ENCODE measurements at regions not wholly inside any gene's neighbourhood (a gene's known extent, or its start where the extent isn't known, plus 50 kb on each side); places are given as distances from the start of the nearest gene placed in this dataset.

DNA sequence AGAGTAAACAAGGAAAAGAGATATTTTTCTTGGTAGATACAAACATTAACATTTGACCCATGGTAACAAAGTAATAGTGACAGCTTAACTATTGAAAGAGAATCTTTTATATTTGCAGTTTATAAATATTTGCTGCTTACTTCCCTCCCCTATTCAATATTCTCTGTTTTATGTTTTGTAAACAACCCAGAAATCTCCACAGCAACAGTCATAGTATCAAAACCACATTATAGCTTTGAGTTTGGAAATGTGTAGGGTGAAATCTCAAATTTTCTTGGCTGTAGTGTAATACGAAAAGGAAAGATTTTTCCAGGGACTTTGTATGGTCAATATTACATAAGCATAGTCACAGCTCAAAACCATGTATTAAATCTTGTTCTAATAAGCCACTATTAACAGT, 511.2 kb downstream of the METTL4 start:
- TF ChIP-seq, protein P1, sequence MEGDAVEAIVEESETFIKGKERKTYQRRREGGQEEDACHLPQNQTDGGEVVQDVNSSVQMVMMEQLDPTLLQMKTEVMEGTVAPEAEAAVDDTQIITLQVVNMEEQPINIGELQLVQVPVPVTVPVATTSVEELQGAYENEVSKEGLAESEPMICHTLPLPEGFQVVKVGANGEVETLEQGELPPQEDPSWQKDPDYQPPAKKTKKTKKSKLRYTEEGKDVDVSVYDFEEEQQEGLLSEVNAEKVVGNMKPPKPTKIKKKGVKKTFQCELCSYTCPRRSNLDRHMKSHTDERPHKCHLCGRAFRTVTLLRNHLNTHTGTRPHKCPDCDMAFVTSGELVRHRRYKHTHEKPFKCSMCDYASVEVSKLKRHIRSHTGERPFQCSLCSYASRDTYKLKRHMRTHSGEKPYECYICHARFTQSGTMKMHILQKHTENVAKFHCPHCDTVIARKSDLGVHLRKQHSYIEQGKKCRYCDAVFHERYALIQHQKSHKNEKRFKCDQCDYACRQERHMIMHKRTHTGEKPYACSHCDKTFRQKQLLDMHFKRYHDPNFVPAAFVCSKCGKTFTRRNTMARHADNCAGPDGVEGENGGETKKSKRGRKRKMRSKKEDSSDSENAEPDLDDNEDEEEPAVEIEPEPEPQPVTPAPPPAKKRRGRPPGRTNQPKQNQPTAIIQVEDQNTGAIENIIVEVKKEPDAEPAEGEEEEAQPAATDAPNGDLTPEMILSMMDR (IDR thresholded peaks at IDR 0.05; ENCODE audit: low read depth, low read length) = no peak
- H3K4me3 ChIP-seq (ENCODE audit: low read depth, low read length) = no peak overlapping the region

DNA sequence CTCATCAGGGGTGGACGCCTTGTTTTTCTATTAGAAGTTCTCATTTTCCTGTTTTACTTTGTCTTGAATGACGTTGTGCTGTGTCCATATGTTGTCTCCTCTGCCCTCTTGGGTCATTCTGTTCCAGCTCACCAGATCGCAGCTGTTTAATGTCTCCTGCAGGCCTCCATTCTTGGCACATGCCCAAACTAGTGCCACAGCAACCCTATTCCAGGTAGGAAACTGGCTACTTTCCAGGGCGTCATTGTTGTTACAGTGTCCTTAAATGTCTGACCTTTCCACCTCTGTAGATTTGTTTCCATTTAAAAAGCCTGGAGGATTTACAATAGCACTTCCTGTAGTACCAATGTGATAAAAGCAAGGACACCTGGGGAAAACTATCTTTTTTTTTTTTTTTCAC, 500.7 kb downstream of the METTL4 start:
- TF ChIP-seq, protein P1 (IDR thresholded peaks at IDR 0.05; ENCODE audit: low read depth, low read length) = no peak
- H3K4me3 ChIP-seq (ENCODE audit: low read depth, low read length) = no peak overlapping the region

DNA sequence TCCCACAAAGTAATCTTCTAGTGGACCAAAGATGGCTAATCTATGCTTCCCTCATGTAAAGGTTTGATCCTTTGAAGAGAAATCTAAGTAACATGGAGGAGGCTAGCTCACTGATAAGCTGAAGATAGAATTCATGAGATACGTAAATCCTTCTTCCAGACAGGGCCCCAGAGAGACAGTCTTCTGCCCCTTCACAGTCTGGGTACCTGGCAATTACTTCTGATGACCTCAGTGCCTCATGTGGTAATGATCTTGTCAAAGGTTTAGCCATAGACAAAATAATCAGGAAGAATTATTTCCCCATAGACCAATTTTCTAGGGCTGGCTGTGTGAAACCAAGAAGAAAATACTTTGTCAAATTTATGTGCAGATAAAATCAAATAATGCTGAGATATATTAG, 495.8 kb downstream of the METTL4 start:
- no peak overlapping the region for H3K4me3 ChIP-seq (ENCODE audit: low read depth, low read length)
- TF ChIP-seq, protein P1 (IDR thresholded peaks at IDR 0.05; ENCODE audit: low read depth, low read length) = no peak

DNA sequence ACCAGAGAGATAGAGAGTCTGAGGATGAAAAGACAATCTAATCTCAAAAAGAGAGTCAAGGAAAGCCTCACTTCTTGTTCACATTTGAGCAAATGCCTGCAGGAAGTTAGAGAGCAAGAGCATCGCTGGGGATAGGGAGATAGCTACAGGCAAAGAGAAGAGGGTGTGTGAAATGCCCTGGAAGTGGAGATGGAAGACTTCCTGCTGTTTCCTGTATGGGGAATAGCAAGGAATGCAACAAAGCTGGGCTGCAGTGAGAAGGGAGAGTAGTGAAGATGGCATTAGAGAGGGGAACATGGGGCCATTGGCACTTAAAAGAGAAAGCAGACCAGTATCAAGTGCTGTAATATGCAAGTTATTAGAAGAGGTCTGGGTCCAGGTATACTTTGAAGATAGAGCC, 488.6 kb downstream of the METTL4 start:
- TF ChIP-seq, protein P1 (IDR thresholded peaks at IDR 0.05; ENCODE audit: low read depth, low read length) = no peak
- H3K4me3 ChIP-seq (ENCODE audit: low read depth, low read length) = no peak overlapping the region

DNA sequence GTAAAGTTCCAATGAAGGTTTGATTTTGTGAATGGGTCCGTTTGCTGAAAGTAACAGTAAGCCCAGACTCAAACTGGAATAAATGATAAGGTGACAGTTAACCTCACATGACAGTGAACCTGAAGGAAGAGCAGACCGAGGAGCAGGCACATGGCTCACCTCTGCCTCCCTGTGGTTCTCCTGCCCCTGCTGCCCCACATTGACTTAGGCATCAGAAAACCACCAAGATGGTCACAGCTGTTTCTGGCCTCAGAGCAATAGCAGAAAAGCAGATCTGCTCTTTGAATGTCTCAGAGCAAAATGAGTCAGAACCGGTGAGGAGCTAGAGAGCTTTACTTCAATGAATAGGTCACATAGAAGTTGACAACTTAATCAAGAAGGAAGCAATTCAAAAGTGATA, 487.6 kb downstream of the METTL4 start:
- TF ChIP-seq, protein P1 (IDR thresholded peaks at IDR 0.05; ENCODE audit: low read depth, low read length) = no peak
- H3K4me3 ChIP-seq (ENCODE audit: low read depth, low read length) = no peak overlapping the region

DNA sequence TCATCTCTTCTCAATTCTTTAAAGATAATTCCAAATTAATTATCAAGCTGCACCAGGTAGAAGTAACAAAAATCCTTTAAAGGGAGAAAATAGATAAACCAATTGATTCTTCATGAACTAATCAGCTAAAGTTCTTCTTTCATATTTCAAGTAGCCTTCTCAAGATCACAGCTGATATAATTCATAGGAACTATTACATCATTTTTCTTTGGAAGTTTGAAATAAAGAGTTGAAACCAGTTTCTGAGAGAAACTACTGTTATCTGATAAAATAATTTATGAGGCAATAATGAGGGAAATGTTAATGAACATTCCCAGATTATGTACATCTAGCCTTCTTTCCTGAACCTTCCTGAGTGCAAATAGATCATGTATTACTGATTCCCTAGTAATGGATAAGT, 484.9 kb downstream of the METTL4 start:
- TF ChIP-seq, protein P1 (IDR thresholded peaks at IDR 0.05; ENCODE audit: low read depth, low read length) = no peak
- H3K4me3 ChIP-seq (ENCODE audit: low read depth, low read length) = no peak overlapping the region

DNA sequence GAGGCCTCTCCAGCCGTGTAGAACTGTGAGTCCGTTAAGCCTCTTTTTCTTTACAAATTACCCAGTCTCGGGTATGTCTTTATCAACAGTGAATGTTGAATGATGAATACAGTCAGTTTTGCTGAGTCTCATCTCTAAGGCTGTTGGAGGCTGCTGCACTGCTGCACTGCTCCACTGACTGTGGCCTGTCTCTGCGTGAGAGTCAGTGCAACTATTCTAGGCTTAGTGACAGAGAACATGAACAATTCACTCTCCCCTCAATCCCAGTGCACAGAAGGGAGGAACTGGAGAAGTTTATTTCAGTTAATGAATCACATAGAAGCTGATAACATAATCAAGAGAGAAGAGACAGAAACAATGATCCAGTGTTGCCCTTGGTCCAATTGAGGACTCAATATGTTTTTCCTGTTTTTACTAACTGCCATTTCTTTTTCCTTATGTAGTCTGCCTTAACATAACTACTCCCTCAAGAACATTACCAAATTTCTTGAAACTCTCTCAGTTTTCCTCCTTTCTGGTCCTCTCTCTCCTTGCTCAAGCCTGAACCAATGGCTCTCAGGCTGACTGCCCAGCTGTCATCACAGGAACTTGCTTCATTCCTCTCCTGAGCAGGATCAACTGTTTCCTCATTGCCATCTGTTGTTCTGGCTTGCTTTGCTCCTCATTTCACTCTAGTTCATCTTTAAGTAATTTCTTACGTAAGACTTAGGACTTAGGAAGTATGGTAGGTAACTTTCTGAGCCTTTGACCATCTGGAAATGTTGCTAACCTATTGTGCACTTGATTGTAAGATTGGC, 483.2 kb downstream of the METTL4 start:
- H3K4me3 ChIP-seq (ENCODE audit: low read depth, low read length) = no peak overlapping the region
- TF ChIP-seq, protein P1 (IDR thresholded peaks at IDR 0.05; ENCODE audit: low read depth, low read length) = no peak

Data from WI38 (cell line).